Prostate gland (tissue), 2 donors: ENCODE measurements at regions not wholly inside any gene's neighbourhood (a gene's known extent, or its start where the extent isn't known, plus 50 kb on each side); places are given as distances from the start of the nearest gene placed in this dataset.
"Not testable (repeated sequence)": the region's sequence is repeated elsewhere in the genome, so short reads cannot be mapped to it uniquely, and the experiment has no call there.

Experiments used
- DNase-seq: peaks from one replicate; pipeline ENCODE4 v3.0.0-alpha.2; 2019; ENCODE audit warnings: low spot score
- H3K27ac ChIP-seq, 2 donors: fragments of 200-600 bp; sonication (generic); 2 replicates each; pipeline ENCODE4 v1.5.1; 2017 to 2019
- H3K27me3 ChIP-seq: fragments of 200-600 bp; sonication (generic); replicated peaks from 2 replicates; pipeline ENCODE4 v1.5.1; 2019; ENCODE audit not compliant: insufficient read depth
- H3K36me3 ChIP-seq, 2 donors: fragments of 200-600 bp; sonication (generic); 1 replicate in 1 of 2; 2 replicates in 1 of 2; pipeline versions ENCODE4 v1.5.1 to v1.8.1; 2017 to 2019
- H3K4me1 ChIP-seq: fragments of 200-600 bp; sonication (generic); replicated peaks from 2 replicates; pipeline ENCODE4 v1.5.1; 2019
- H3K4me3 ChIP-seq, 2 donors: fragments of 200-600 bp; sonication (generic); 2 replicates each; pipeline ENCODE4 v1.5.1; 2017 to 2019
- H3K9me3 ChIP-seq: fragments of 200-600 bp; sonication (generic); 2 replicates; pipeline ENCODE4 v1.5.1; 2017
- CTCF ChIP-seq, 4 experiments: fragments of 200-600 bp in 2 of 4; fragments of 450-650 bp in 2 of 4; sonication (generic) in 2 of 4; IDR thresholded peaks; 1 replicate in 3 of 4; 2 replicates in 1 of 4; pipeline ENCODE4 v1.5.1; 2016 to 2019; ENCODE audit warnings: antibody characterized with exemption in 4 of 4, mild to moderate bottlenecking in 2 of 4, moderate library complexity in 2 of 4
- POLR2A ChIP-seq: fragments of 450-650 bp; IDR thresholded peaks from one replicate; pipeline ENCODE4 v1.6.1; 2016; ENCODE audit warnings: antibody characterized with exemption, mild to moderate bottlenecking
- POLR2AphosphoS5 ChIP-seq: sonication (generic); formaldehyde crosslinking; IDR thresholded peaks from one replicate; pipeline ENCODE4 v1.6.1; 2017; ENCODE audit warnings: antibody characterized with exemption
- WGBS: methylation state at CpG from one replicate; pipeline ENCODE4 v1.1.5; 2018; 5-methylcytosine and 5-hydroxymethylcytosine counted together
- intact Hi-C: fragments of 100-400 bp; cut with DNase I; formaldehyde crosslinking; loops from one replicate; pipeline ENCODE4 v1.14.2; 2022

- Histone ChIP-seq H3K27me3 (no peaks in the 10 kb centered on the region), H3K4me1 (no peaks in the 10 kb centered on the region), H3K27ac (no peak overlapping the region), H3K36me3 (no peaks in the 10 kb centered on the region), H3K4me3 (no peak overlapping the region), H3K9me3 (no peaks in the 10 kb centered on the region)
- WGBS = 62% methylated on average over 1 of the region's 1 CpG
- intact Hi-C loops = no loop called here
- TF ChIP-seq CTCF (IDR thresholded peaks at IDR 0.05) (no peak), POLR2A (no peak), POLR2AphosphoS5 (no peak)
- DNase-seq = no peak
Observed at GRCh38 chr5:52013523-52013922, 630.3 kb downstream of the ISL1 start.

- Histone ChIP-seq H3K4me1 (no peaks in the 10 kb centered on the region), H3K27ac (no peak overlapping the region), H3K4me3 (no peak overlapping the region), H3K27me3 (no peaks in the 10 kb centered on the region), H3K9me3 (no peaks in the 10 kb centered on the region), H3K36me3 (no peaks in the 10 kb centered on the region)
- DNase-seq = no peak
- intact Hi-C loops = no loop called here
- WGBS = 83% methylated on average over 5 of the region's 5 CpGs
- no peak for TF ChIP-seq CTCF (IDR thresholded peaks at IDR 0.05)
- no peak for TF ChIP-seq POLR2AphosphoS5
- TF ChIP-seq POLR2A = no peak
Observed at GRCh38 chr5:52015760-52016159, 632.5 kb downstream of the ISL1 start.

- intact Hi-C loops = no loop called here
- Histone ChIP-seq H3K4me1 (no peaks in the 10 kb centered on the region), H3K27me3 (no peaks in the 10 kb centered on the region), H3K27ac (no peak overlapping the region), H3K9me3 (no peaks in the 10 kb centered on the region), H3K4me3 (no peak overlapping the region), H3K36me3 (no peaks in the 10 kb centered on the region)
- no peak for DNase-seq
- WGBS = 55% methylated on average over 2 of the region's 2 CpGs
- TF ChIP-seq CTCF (IDR thresholded peaks at IDR 0.05) = no peak
- no peak for TF ChIP-seq POLR2AphosphoS5
- TF ChIP-seq POLR2A = no peak
Observed at GRCh38 chr5:52017567-52017966, 634.3 kb downstream of the ISL1 start.

- no peaks in the 10 kb centered on the region for H3K36me3 ChIP-seq
Observed at GRCh38 chr5:52024359-52024758, 641.1 kb downstream of the ISL1 start.

GRCh38 chr5:52029836-52030235 is 646.6 kb downstream of the ISL1 start:
- WGBS = 95% methylated on average over 7 of the region's 7 CpGs
- H3K27me3 ChIP-seq, H3K36me3 ChIP-seq, H3K4me3 ChIP-seq, H3K9me3 ChIP-seq, H3K27ac ChIP-seq, DNase-seq, intact Hi-C loops, H3K4me1 ChIP-seq: not testable (repeated sequence)

More at GRCh38 chr5:52024359-52024758, 641.1 kb downstream of the ISL1 start:
- Histone ChIP-seq H3K27ac (no peak overlapping the region), H3K4me3 (no peak overlapping the region), H3K9me3 (no peaks in the 10 kb centered on the region), H3K27me3 (no peaks in the 10 kb centered on the region), H3K4me1 (no peaks in the 10 kb centered on the region)
- no peak for DNase-seq
- intact Hi-C loops = no loop called here
- 66% methylated on average over 3 of the region's 3 CpGs for WGBS
- TF ChIP-seq CTCF (IDR thresholded peaks at IDR 0.05) = no peak
- TF ChIP-seq POLR2AphosphoS5 = no peak
- TF ChIP-seq POLR2A = no peak
